ENCODE measurements at regions not wholly inside any gene's neighbourhood (a gene's known extent, or its start where the extent isn't known, plus 50 kb on each side); places are given as distances from the start of the nearest gene placed in this dataset.
A peak's percentile ranks its signal among the peaks of the same experiment; 100 is the strongest.
"Not testable (repeated sequence)": the region's sequence is repeated elsewhere in the genome, so short reads cannot be mapped to it uniquely, and the experiment has no call there.

- DNase-seq: peak; percentile 2
Observed at GRCh38 chr6:44010411-44011349, 116.6 kb downstream of the MRPL14 start.

DNA sequence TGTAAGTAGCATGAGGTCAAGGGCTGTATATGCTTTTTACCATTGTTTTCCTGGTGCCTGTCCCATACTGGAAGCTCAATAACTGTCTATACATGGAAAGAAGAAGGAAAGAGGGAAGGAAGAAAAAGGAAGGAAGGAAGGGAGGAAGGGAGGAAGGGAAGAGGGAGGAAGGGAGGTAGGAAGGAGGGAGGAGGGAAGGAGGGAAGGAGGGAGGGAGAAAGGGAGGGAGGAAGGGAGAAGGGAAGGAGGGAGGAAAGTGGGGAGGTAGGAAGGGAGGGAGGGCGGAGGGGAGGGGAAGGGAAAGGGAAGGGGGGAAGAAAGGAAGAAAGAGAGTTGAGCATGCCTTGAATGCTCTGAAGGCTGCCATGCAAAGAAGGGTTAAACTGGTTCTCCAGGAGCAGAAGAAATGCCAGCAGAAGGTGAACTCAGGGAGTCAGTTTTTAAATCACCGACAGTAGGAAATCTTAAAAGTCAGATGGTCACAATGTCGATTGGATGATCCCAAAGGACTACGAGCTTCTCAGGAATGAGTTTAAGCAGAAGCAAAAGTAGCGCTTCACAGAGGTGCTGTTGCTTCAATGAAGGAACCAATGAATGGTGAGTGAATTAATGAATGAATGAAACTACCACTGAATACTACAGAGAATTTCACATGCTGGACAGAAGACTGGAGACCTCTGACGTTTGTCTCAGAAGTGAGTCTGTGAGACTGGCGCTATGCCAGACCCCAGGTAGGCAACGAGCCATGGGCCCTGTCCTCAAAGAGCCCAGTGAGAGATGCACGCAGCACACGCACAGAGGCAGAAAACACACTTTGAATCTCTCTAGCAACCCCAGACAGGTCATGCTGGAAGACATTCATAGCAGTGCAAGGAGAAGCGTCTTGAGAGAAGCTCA lies 117.6 kb downstream of the MRPL14 start:
- DNase-seq: no peak

DNA sequence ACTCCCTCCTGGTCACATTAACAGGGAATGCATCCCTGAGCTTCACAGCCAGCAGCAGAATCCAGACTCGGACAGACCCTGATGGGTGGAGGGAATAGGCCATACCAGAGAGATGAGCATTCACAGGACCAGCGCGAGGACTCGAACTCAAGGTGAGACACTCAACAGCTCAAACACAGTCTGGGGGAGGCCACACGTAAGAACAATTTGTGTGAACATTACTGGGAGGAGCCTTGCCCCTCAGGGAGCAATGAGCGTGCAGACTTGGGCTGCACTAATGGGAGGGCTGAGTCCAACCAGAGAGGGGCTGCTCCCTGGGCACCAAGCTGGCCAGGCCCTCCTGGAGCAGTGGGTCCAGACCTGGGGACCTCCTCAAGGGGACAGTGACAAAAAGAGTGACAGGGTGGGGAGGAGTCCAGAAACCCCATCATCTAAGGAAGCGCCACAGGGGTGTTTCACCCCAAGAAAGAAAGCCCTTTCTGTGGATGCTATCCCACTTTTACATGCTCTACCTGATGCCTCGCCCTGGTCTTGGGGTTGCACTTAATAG lies 118.4 kb downstream of the MRPL14 start:
- no peak for DNase-seq

DNA sequence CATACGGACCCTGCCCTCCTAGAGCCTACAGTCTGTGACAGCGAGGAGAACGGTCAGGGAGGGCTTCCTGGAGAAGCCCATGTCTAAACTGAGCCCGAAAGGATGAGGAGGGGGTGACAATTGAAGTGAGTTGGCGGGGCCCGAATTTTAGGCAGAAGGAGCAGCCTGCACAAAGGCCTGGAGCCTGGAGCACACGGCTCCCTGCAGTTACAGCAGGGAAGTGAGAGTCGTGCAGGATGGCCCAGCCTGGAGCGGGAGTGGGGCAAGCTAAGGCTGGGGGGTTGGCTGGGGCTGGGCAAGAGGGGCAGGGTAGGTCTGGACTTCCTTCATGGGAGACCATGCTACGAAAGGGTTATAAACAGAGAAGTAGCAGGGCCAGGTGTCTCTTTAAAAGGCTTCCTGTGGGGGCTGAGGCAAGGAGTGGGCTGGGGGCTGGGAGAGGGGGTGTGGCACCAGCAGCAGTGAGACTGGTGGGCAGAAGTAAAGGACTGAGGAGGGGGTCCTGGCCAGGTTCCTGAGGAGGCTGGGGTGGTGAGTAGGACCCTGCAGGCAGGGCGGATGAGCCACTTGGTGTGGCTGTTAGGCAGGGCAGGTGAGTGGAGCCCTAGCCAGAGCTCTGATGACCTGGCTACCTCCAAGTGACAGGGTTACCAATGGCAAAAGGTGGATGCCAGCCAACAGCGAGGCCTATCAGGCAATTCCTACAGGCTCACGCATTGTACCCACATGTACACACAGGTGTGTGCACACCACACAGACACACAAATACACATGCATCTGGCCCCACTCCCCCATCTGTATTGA lies 119.2 kb downstream of the MRPL14 start:
- DNase-seq: no peak

DNA sequence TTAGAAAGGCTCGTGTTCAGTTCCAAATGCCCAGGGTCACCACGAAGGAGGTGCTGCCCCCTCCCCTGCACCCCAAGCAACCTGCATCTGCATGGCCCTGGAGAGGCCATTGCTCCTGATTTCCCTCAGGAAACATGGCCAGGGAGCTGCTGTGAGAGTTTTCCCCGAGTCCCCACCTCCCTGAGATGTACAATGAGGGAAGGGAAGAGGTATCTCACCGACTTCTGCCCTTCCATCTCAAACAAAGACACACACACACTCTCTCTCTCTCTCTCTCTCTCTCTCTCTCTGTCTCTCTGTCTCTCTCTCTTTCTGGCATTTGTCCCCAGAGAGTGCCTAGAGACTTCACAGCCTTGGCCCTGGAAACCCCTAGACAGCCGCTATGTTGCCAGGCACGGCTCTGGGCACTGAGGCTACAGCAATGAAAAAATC lies 120.4 kb downstream of the MRPL14 start:
- no peak for DNase-seq

- DNase-seq: no peak
Observed at GRCh38 chr6:44006123-44006871, 121.0 kb downstream of the MRPL14 start.

DNA sequence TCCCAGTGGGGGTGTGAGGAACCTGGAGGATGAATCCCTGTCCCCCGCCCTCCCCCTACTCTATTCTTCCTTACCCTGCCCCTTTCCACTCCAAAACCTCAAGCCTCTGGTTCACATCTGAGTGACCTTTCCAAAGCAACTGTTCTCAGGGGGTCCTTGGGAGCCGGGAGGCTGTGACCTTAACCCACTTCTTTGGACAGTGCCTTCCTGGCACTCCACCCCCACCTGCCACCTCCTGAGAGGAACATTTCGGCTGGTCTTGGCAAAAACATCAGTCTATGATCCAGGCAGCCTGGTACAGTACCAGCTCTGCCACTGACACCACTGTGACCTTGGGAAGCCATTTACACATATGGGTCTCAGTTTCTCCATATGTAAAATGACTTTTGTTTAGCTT lies 121.7 kb downstream of the MRPL14 start:
- no peak for DNase-seq

GRCh38 chr6:44004625-44005506 lies 122.4 kb downstream of the MRPL14 start:
- DNase-seq: no peak

- no peak for DNase-seq
Observed at GRCh38 chr6:44004136-44004535, 123.1 kb downstream of the MRPL14 start.

DNA sequence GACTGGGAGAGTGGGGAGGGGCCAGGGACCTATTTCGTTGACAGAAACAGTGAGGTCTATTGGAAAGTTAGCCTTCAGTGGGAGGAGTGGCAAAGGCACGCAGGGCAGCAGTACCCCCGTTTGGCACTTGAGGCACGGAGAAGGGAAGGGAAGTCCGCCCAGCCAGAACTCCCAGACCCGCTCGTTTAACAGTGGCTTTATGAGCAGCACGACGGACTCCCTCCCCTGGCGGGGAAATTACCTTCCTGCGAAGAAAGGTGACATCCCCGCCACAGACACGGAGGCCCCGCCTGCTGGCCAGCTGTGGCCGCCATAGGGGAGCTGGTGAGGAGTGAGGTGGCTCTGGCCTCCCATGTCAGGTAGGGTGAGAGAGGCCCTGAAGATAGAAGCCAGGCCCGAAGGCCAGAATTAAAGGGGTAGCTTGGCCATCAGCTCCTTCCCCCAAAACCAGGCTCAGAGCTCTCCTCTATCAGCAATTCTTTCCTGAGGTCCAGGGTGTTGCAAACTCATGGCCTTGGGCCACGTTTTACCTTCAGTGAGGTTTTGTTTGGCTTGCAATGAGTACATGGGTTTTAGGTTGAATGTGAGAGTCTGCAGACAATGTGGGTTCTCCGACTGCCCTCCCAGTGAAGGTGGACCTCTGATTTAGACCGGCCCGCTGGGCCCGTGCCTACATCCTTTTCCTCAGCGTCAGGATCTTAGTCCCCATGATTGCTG lies 123.7 kb downstream of the MRPL14 start:
- no peak for DNase-seq

DNA sequence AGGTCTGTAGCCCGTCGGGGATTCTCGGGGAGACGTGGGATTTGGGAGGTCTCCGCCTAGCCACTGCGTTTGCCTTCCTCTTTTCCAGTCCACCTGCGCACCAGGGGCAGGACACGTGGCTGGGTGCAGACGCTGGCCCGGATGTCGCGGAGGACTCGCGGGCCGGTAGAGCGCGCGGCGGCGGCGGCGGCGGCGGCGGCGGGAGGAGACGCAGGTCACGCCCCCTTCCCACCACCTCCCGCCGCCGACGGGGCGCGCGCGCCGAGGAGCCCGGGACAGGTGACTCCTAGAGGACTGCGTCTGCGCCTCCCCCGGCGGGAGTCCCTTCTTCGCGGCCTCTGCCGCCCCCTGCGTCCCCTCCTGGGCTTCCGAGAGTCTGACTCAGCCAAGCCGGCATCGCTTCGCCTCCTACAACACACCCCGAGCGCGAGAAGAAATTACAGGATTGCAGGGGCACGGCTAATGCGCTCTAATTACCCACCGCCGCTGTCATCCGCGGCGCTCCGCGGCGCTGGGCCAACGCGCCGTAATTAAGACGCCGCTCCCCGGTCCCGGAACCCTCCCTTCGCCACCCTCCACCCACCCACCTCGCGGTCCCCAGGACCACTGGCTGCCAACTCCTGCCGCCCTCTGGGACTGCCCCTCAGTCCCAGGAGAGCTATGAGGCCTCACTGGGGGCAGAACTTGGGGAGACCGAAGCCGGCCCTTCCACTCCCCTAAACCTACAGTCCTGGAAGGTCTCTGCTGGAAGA lies 124.5 kb downstream of the MRPL14 start:
- DNase-seq: peak; percentile 32

DNA sequence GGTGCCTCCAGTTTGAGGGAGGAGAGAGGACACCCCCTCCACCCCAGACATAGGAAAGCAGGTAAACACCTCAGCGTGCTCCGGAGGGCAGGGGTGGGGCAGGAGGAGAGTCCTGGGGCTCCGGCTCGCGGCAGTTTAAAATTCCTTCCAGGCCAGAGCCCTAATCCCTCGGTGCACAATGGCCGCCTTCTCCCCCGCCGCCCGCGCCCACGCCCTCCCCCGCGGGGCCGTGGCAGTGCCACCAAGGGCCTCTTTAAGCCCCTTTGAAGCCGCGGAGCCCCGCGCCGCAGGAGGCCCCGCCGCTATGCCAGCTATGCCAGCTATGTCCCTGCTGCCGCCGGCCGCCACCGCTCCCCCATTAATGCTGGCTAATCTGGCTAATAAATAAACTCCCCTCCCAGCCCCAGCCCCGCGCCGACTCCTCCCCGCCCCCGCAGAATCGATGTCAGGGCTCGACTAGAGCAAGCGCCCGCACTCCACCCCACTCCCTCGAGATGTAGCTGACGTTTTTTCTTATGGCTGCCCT lies 125.1 kb downstream of the MRPL14 start:
- DNase-seq: no peak

DNA sequence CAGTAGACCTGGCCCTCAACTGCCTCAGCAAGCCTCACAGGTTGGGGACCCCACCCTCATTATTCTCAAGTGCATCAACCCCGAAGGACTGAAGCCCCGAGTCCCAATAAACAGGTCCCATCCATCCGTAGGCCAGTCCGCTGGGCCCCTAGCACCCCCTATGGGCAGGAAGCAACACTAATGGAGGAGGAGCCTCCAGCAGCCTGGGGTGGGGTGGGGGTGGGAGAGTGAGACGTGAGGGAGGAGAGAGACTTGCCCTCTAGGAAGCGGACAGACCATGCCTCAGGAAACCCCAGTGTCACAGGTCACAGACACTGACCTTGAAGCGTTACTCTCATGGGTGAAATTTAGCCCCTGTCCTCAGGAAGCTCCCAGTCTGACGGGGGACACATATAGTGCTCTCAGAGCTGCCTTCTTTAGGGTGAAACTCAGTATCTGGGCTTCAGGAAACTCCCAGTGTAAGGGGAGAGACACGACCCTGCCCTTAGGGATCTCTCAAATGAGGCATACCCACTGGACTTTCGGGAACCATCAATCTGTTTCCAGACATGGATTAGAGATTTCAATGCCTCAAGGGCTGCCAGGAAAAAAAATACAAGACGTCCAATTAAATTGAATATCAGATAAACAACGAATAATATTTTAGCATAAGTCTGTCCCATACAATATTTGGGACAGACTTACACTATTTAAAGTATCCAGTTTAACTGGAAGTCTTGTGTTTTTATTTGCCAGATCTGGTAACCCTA lies 125.8 kb downstream of the MRPL14 start:
- DNase-seq: no peak

DNA sequence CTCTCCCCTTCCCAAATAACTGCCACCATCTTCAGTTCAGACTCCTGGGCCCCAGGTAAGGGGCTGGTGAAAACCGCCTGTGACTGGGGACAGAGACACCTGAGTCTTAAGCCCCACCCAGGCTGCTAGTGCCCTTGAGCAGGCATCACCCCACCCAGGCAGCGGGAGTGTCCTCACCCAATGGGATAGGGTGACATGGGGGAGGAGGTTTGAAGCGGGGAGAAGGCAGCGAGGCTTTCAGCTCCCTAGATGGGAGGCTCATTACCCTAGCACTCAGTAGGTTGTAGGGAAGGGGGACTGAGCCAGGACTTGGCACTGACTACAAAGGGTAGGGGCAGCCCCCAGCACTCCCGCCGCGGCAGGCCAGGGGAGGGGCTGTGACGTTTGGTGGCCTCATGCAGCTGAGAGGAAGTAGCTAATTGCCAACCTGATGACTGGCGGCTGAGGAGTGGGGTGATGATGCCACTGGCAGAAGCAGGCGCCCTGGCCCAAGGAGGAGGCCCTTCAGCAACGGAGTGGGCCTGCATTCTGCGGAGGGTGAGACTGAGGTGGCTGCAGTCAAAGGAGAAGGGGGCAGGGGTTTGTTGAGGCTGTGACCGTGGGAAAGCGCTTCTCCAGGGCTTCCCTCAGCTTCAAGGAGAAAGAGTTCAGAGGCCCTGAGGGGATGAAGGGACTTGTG lies 126.9 kb downstream of the MRPL14 start:
- no peak for DNase-seq

DNA sequence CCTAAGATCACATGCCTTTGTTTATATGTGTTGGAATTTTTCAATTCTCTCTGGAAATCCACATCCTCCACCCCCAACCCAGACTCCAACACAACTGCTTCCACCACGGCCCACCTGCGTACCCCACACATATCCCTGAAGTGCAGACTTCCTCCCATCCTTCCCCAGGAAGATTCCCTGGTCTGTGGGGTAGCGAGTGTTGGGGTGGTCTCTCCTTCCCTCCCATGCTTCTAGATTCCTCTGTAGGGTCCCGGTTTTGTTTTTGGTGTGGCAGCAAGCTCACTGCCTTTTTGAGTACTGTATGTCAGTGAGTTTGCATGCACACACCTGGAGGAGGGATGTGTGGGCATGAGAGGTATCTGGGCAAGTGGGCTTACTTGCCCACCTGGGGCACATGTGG lies 127.6 kb downstream of the MRPL14 start:
- no peak for DNase-seq

DNA sequence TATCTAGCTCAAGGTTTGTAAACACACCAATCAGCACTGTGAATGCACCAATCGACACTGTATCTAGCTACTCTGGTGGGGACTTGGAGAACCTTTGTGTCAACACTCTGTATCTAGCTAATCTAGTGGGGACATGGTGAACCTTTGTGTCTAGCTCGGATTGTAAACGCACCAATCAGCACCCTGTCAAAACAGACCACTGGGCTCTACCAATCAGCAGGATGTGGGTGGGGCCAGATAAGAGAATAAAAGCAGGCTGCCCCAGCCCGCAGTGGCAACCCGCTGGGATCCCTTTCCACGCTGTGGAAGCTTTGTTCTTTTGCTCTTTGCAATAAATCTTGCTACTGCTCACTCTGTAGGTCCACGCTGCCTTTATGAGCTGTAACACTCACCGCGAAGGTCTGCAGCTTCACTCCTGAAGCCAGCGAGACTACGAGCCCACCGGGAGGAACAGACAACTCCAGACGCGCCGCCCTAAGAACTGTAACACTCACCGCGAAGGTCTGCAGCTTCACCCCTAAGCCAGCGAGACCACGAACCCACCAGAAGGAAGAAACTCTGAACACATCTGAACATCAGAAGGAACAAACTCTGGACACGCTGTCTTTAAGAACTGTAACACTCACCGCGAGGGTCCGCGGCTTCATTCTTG lies 128.5 kb downstream of the MRPL14 start:
- DNase-seq: not testable (repeated sequence)

GRCh38 chr6:43997990-43998585 lies 129.2 kb downstream of the MRPL14 start:
- not testable (repeated sequence) for DNase-seq

All from NCI-H2227 treated with DMSO at 0.1 percent for 48 hours (cell line).